Trophoblast cell (in vitro differentiated cells and primary cell): ENCODE measurements at regions not wholly inside any gene's neighbourhood (a gene's known extent, or its start where the extent isn't known, plus 50 kb on each side); places are given as distances from the start of the nearest gene placed in this dataset.

Source experiments
- DNase-seq, 2 donors: peaks; one replicate each; pipeline ENCODE4 v3.0.0-alpha.2; 2016
- H2AFZ ChIP-seq: 2 replicates; pipeline ENCODE4 v1.6.1; 2013; ENCODE audit warnings: low read length, moderate library complexity, mild to moderate bottlenecking; ENCODE audit not compliant: insufficient read depth, poor library complexity
- H2AK5ac ChIP-seq: 2 replicates; pipeline ENCODE4 v1.6.1; 2013; ENCODE audit warnings: mild to moderate bottlenecking, low read length
- H2BK120ac ChIP-seq: 2 replicates; pipeline ENCODE4 v1.6.1; 2013; ENCODE audit warnings: low read length, mild to moderate bottlenecking, moderate library complexity; ENCODE audit not compliant: insufficient read depth, poor library complexity
- H2BK12ac ChIP-seq: 2 replicates; pipeline ENCODE4 v1.6.1; 2013; ENCODE audit warnings: mild to moderate bottlenecking, low read length, moderate library complexity
- H2BK5ac ChIP-seq: 2 replicates; pipeline ENCODE4 v1.6.1; 2013; ENCODE audit warnings: low read length, low read depth, moderate library complexity, mild to moderate bottlenecking; ENCODE audit not compliant: poor library complexity
- H3K14ac ChIP-seq: 2 replicates; pipeline ENCODE4 v1.6.1; 2013; ENCODE audit warnings: mild to moderate bottlenecking, low read length
- H3K18ac ChIP-seq: 2 replicates; pipeline ENCODE4 v1.6.1; 2013; ENCODE audit warnings: mild to moderate bottlenecking, low read length
- H3K23ac ChIP-seq: 2 replicates; pipeline ENCODE4 v1.6.1; 2013; ENCODE audit warnings: low read length
- H3K27ac ChIP-seq: 2 replicates; pipeline ENCODE4 v1.5.1; 2013; ENCODE audit warnings: low read depth, mild to moderate bottlenecking, inconsistent platforms, low read length, moderate library complexity
- H3K27me3 ChIP-seq: 2 replicates; pipeline ENCODE4 v1.6.1; 2013; ENCODE audit warnings: inconsistent platforms, mild to moderate bottlenecking, low read length, moderate library complexity; ENCODE audit not compliant: insufficient read depth
- H3K36me3 ChIP-seq, 2 experiments: 1 replicate in 1 of 2; 2 replicates in 1 of 2; pipeline ENCODE4 v1.6.1; 2013; ENCODE audit warnings: low read length in 2 of 2, mild to moderate bottlenecking in 2 of 2, moderate library complexity in 1 of 2; ENCODE audit not compliant: insufficient read depth in 2 of 2, control insufficient read depth in 1 of 2
- H3K4ac ChIP-seq: 2 replicates; pipeline ENCODE4 v1.6.1; 2013; ENCODE audit warnings: low read depth, mild to moderate bottlenecking, low read length, moderate library complexity
- H3K4me1 ChIP-seq, 2 experiments: 1 replicate in 1 of 2; 2 replicates in 1 of 2; pipeline ENCODE4 v1.6.1; 2013; ENCODE audit warnings: low read length in 2 of 2, mild to moderate bottlenecking in 2 of 2, moderate library complexity in 1 of 2; ENCODE audit not compliant: insufficient read depth in 2 of 2, control insufficient read depth in 1 of 2
- H3K4me2 ChIP-seq: 2 replicates; pipeline ENCODE4 v1.6.1; 2013; ENCODE audit warnings: inconsistent platforms, mild to moderate bottlenecking, low read length, moderate library complexity
- H3K4me3 ChIP-seq: 2 replicates; pipeline ENCODE4 v1.5.1; 2013; ENCODE audit warnings: mild to moderate bottlenecking, low read depth, low read length, inconsistent platforms
- H3K79me1 ChIP-seq: one replicate; pipeline ENCODE4 v1.6.1; 2013; ENCODE audit warnings: low read length
- H3K79me2 ChIP-seq: 2 replicates; pipeline ENCODE4 v1.6.1; 2013; ENCODE audit warnings: low read length, mild to moderate bottlenecking; ENCODE audit not compliant: control insufficient read depth, insufficient read depth, poor library complexity
- H3K9ac ChIP-seq: 2 replicates; pipeline ENCODE4 v1.6.1; 2013; ENCODE audit warnings: mild to moderate bottlenecking, low read length
- H3K9me3 ChIP-seq: 2 replicates; pipeline ENCODE4 v1.6.1; 2013; ENCODE audit warnings: low read depth, mild to moderate bottlenecking, control low read depth, inconsistent platforms, low read length; ENCODE audit not compliant: insufficient read depth
- H4K12ac ChIP-seq: 2 replicates; pipeline ENCODE4 v1.6.1; 2013; ENCODE audit warnings: low read depth, mild to moderate bottlenecking, low read length, moderate library complexity
- H4K8ac ChIP-seq: 2 replicates; pipeline ENCODE4 v1.6.1; 2013; ENCODE audit warnings: low read depth, mild to moderate bottlenecking, low read length, moderate library complexity
- H4K91ac ChIP-seq: one replicate; pipeline ENCODE4 v1.6.1; 2013; ENCODE audit warnings: low read depth, mild to moderate bottlenecking, low read length, moderate library complexity
- WGBS: extraction: QIAGEN DNeasy Blood & Tissue Kit; methylation state at CpG from one replicate; pipeline ENCODE4 v1.1.7; 2013; ENCODE audit warnings: missing lambda C conversion rate; ENCODE audit not compliant: insufficient read length, insufficient coverage; ENCODE audit errors: extremely low coverage; 5-methylcytosine and 5-hydroxymethylcytosine counted together

DNA sequence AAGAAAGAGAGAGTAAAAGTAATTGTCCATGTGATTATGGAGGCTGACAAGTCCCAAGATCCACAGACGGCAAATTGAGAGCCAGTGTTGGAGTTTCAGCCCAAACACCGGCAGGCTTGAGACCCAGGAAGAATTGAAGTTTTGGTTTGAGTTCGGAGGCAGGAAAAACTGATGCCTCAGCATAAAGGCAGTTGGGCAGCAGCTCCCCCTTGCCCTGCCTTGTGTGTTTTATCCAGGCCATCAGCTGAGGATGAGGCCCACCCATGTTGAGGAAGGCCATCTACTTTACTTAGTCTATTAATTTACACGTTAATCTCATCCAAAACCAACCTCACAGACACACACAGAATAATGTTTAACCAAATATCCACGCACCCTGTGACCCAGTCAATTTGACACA is 64.6 kb upstream of the SERPINE2 start:
- Histone ChIP-seq H2AK5ac (no peak overlapping the region), H3K27ac (no peak overlapping the region), H3K9me3 (no peaks in the 10 kb centered on the region), H2AFZ (no peak overlapping the region), H4K91ac (no peak overlapping the region), H3K14ac (no peak overlapping the region), H3K4ac (no peak overlapping the region), H3K23ac (no peak overlapping the region), H2BK5ac (no peak overlapping the region), H2BK12ac (no peak overlapping the region), H4K8ac (no peak overlapping the region), H3K4me3 (no peak overlapping the region), H2BK120ac (no peak overlapping the region), H3K27me3 (no peaks in the 10 kb centered on the region), H3K4me2 (no peak overlapping the region), H3K79me1 (peaks cover 8% of the 10 kb centered on the region), H3K79me2 (peaks cover 1% of the 10 kb centered on the region), H3K4me1 (peaks cover 4 to 5% of the 10 kb centered on the region in 2 experiments), H3K36me3 (no peaks in the 10 kb centered on the region), H3K9ac (no peak overlapping the region), H3K18ac (no peak overlapping the region), H4K12ac (no peak overlapping the region)
- 100% methylated on average over 1 of the region's 5 CpGs for WGBS
- DNase-seq: no peak

DNA sequence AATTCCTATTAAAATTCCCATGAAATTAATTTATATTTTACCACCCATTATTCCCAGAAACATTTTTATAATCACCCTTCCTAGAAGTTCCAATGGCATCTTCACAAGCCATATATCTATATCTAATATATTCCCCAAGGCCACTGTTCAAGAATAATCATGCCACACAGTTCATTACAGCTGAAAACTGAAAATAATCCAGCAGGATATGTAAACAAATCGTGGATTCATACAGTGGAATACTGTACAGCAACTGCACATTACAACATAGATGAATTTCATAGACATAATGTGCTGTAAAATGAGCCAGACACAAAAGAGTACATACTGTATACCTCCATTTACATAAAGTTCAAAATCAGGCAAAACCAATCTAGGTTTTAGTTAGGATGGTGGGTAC is 63.9 kb upstream of the SERPINE2 start:
- Histone ChIP-seq H2AK5ac (no peak overlapping the region), H3K27me3 (no peaks in the 10 kb centered on the region), H3K9ac (no peak overlapping the region), H3K23ac (no peak overlapping the region), H3K79me2 (peaks cover 1% of the 10 kb centered on the region), H3K27ac (no peak overlapping the region), H3K4me1 (peaks cover 4 to 5% of the 10 kb centered on the region in 2 experiments), H3K18ac (no peak overlapping the region), H4K8ac (no peak overlapping the region), H3K4me3 (no peak overlapping the region), H2BK12ac (no peak overlapping the region), H4K91ac (no peak overlapping the region), H3K4ac (no peak overlapping the region), H2AFZ (no peak overlapping the region), H2BK120ac (no peak overlapping the region), H3K14ac (no peak overlapping the region), H3K4me2 (no peak overlapping the region), H3K36me3 (no peaks in the 10 kb centered on the region), H3K9me3 (no peaks in the 10 kb centered on the region), H4K12ac (no peak overlapping the region), H2BK5ac (no peak overlapping the region), H3K79me1 (peaks cover 8% of the 10 kb centered on the region)
- DNase-seq: no peak
- WGBS: no CpG with 5 or more reads among the region's 1 CpG

DNA sequence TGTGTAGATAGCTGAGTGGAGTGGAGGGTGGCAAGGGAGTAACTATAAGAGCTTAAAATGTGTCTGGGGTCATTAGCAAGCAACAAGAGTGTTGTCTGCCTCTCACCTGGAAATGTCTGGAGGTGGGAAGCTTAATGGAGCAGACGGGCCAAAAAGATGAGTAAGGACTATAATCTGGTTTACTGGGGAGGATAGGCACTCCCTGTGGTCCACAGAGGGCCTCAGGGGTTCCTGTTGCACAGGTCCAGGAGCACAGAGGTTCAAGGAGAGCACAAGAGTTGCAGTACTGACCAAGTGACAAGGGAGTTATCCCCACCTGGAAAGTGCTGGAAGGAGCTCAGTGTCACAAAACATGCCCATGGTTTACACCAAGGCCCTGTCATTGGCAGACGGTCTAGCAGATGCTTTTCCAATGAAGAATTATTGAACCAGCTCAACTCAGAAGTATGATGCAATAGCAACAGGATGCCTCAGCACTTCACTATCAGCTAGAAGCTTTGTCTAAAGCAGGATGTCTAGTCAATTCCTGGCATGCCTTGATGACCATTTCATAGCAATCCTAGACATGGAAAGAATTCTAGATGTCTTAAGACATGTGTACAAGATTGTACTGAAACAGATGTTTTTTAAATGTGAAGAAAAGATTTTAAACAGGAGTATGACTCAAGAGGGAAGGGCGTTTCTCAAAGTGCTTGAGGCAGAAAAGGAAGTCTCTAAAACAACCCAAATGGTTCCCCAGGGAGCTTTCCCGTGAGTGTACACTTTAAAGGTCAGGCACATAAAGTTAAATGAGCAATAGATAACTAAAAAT is 62.9 kb upstream of the SERPINE2 start:
- peak; percentile 83 to 97 for DNase-seq
- H4K12ac ChIP-seq: no peak overlapping the region
- peak overlapping the region; percentile 72 for H2BK12ac ChIP-seq
- H2BK120ac ChIP-seq: peak overlapping the region; percentile 62
- H3K4me3 ChIP-seq: no peak overlapping the region
- no peaks in the 10 kb centered on the region for H3K27me3 ChIP-seq
- H3K4ac ChIP-seq: no peak overlapping the region
- H3K4me2 ChIP-seq: no peak overlapping the region
- no peaks in the 10 kb centered on the region for H3K36me3 ChIP-seq
- H3K9ac ChIP-seq: no peak overlapping the region
- WGBS: no CpG with 5 or more reads among the region's 4 CpGs
- H3K14ac ChIP-seq: peak overlapping the region; percentile 42
- peak overlapping the region; percentile 6 for H4K8ac ChIP-seq
- H4K91ac ChIP-seq: peak overlapping the region; percentile 41
- no peak overlapping the region for H2AK5ac ChIP-seq
- H3K79me1 ChIP-seq: peaks cover 8% of the 10 kb centered on the region
- peak overlapping the region; percentile 65 for H2BK5ac ChIP-seq
- no peak overlapping the region for H2AFZ ChIP-seq
- H3K9me3 ChIP-seq: no peaks in the 10 kb centered on the region
- H3K18ac ChIP-seq: peak overlapping the region; percentile 22
- H3K4me1 ChIP-seq: peaks cover 4 to 5% of the 10 kb centered on the region in 2 experiments
- H3K27ac ChIP-seq: peak overlapping the region; percentile 53
- peaks cover 1% of the 10 kb centered on the region for H3K79me2 ChIP-seq
- no peak overlapping the region for H3K23ac ChIP-seq

DNA sequence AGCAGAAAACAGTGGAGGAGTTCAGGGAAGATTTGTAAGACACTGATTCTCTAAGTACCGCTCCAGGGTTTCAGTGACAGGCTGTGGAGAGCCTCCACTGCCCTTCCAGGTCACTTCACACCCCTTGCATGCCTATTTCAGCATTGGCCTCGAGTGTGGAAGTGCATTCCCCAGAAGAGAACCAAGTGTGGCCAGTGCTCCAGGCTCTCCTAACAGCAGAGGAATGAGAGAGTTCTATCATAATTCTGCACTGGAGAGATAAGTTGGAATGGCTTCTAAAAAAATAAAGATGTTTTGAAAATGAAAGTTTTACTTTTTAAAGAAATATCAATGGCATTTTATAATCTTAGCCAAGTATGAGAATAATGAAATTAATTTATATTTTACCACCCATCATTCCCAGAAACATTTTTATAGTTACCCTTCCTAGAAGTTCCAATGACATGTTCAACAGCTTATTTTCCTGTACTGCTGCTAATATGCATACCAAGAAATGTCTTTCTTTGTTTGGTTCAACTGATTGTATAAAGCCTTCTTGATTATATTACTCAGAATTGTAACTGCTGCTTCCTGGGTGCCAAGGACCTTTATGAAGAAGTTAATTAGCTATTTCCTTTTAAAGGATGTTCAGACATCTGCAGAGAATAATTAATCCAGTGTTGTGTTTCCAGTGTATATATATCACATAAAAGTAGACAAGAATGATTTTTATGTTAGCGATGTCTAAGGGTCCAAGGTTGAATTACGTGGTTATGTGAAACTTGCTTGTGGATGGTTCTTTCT is 61.0 kb upstream of the SERPINE2 start:
- no peak overlapping the region for H4K12ac ChIP-seq
- no peaks in the 10 kb centered on the region for H3K36me3 ChIP-seq
- no CpG with 5 or more reads among the region's 4 CpGs for WGBS

More for the DNA sequence above, 61.0 kb upstream of the SERPINE2 start:
- no peak overlapping the region for H3K27ac ChIP-seq
- peak overlapping the region; percentile 36 for H2BK12ac ChIP-seq
- no peak overlapping the region for H3K23ac ChIP-seq
- H2BK5ac ChIP-seq: no peak overlapping the region
- no peak overlapping the region for H4K8ac ChIP-seq
- H3K79me2 ChIP-seq: no peaks in the 10 kb centered on the region
- H2BK120ac ChIP-seq: no peak overlapping the region
- no peak overlapping the region for H2AK5ac ChIP-seq
- peaks cover 8% of the 10 kb centered on the region for H3K79me1 ChIP-seq
- H3K4me2 ChIP-seq: no peak overlapping the region
- peak overlapping the region; percentile 56 for H4K91ac ChIP-seq
- H3K9me3 ChIP-seq: no peaks in the 10 kb centered on the region
- no peak overlapping the region for H3K14ac ChIP-seq
- no peak for DNase-seq
- H3K4ac ChIP-seq: no peak overlapping the region
- H3K18ac ChIP-seq: no peak overlapping the region
- H3K27me3 ChIP-seq: no peaks in the 10 kb centered on the region
- no peak overlapping the region for H3K9ac ChIP-seq
- no peak overlapping the region for H3K4me3 ChIP-seq
- H2AFZ ChIP-seq: no peak overlapping the region
- H3K4me1 ChIP-seq: peaks cover 4 to 5% of the 10 kb centered on the region in 2 experiments
